Breast epithelium (tissue), 3 donors: ENCODE measurements at regions not wholly inside any gene's neighbourhood (a gene's known extent, or its start where the extent isn't known, plus 50 kb on each side); places are given as distances from the start of the nearest gene placed in this dataset.

Experiments used
- CTCF ChIP-seq, 3 donors: fragments of 450-650 bp; IDR thresholded peaks; one replicate each; pipeline ENCODE4 v1.5.1; 2016 to 2017; ENCODE audit warnings: antibody characterized with exemption in 3 of 3, mild to moderate bottlenecking in 3 of 3, moderate library complexity in 3 of 3
- POLR2A ChIP-seq: fragments of 450-650 bp; IDR thresholded peaks from one replicate; pipeline ENCODE4 v1.6.1; 2016; ENCODE audit warnings: antibody characterized with exemption, mild to moderate bottlenecking, moderate library complexity

- TF ChIP-seq POLR2A: no peak
- TF ChIP-seq CTCF (IDR thresholded peaks at IDR 0.05): no peak
These were observed 225.1 kb downstream of the LRRC3B start for GRCh38 chr3:26847680-26848079.
